Activated B cell treated with CpG ODN at 0.5 μM for 24 hours (primary cell): ENCODE measurements at regions not wholly inside any gene's neighbourhood (a gene's known extent, or its start where the extent isn't known, plus 50 kb on each side); places are given as distances from the start of the nearest gene placed in this dataset.
"Not testable (repeated sequence)": the region's sequence is repeated elsewhere in the genome, so short reads cannot be mapped to it uniquely, and the experiment has no call there.

ENCODE experiments used
- ATAC-seq: fragments of 200-7000 bp; cut with Tn5 transposase; one replicate; pipeline ENCODE4 v1.10.0; 2021; ENCODE audit warnings: low read depth, mild to moderate bottlenecking, moderate library complexity
- CTCF ChIA-PET: fragments of 350-600 bp; sonication (Branson Sonifier 250); formaldehyde crosslinking; loops from one replicate; lab custom pipeline; 2021; ENCODE audit warnings: antibody characterized with exemption; lab: Charles Lee
- POLR2A ChIA-PET: fragments of 350-600 bp; sonication (Branson Sonifier 250); formaldehyde crosslinking; loops from one replicate; lab custom pipeline; 2021; ENCODE audit warnings: antibody characterized with exemption; lab: Charles Lee
- DNase-seq: peaks from one replicate; pipeline ENCODE4 v3.0.0; 2022
- H3K27ac Mint-ChIP-seq: one replicate; pipeline ENCODE4 v1.8.0; 2020; ENCODE audit warnings: mixed read lengths
- H3K27me3 Mint-ChIP-seq: one replicate; pipeline ENCODE4 v1.8.0; 2021; ENCODE audit warnings: mixed read lengths
- H3K36me3 Mint-ChIP-seq: one replicate; pipeline ENCODE4 v1.8.0; 2021; ENCODE audit warnings: low read depth, mixed read lengths
- H3K4me1 Mint-ChIP-seq: one replicate; pipeline ENCODE4 v1.8.0; 2021; ENCODE audit warnings: mixed read lengths
- H3K4me3 Mint-ChIP-seq: one replicate; pipeline ENCODE4 v1.8.0; 2020; ENCODE audit warnings: mild to moderate bottlenecking, mixed read lengths
- H3K9me3 Mint-ChIP-seq: one replicate; pipeline ENCODE4 v1.8.0; 2020; ENCODE audit warnings: mixed read lengths
- CTCF ChIP-seq: fragments of 200-600 bp; IDR thresholded peaks from one replicate; pipeline ENCODE4 v1.8.0; 2022; ENCODE audit warnings: antibody characterized with exemption, mild to moderate bottlenecking
- intact Hi-C: fragments of 100-400 bp; cut with micrococcal nuclease; formaldehyde crosslinking; loops from one replicate; pipeline ENCODE4 v1.15.1; 2024

- Mint-ChIP-seq H3K27ac (no peak overlapping the region), H3K4me1 (no peaks in the 10 kb centered on the region), H3K4me3 (no peak overlapping the region), H3K36me3 (no peaks in the 10 kb centered on the region), H3K9me3 (peaks cover 8% of the 10 kb centered on the region), H3K27me3 (peaks cover 2% of the 10 kb centered on the region)
- ChIA-PET POLR2A (no interaction called here), CTCF (no interaction called here)
- DNase-seq (no peak), ATAC-seq (no peak)
- intact Hi-C loops = no loop called here
- TF ChIP-seq CTCF = no peak
Observed at GRCh38 chr18:79589601-79590091, 90.0 kb upstream of the CTDP1 start.

- Mint-ChIP-seq H3K4me3 (no peak overlapping the region), H3K27ac (no peak overlapping the region), H3K27me3 (peaks cover 2% of the 10 kb centered on the region), H3K36me3 (no peaks in the 10 kb centered on the region), H3K9me3 (peaks cover 8% of the 10 kb centered on the region), H3K4me1 (no peaks in the 10 kb centered on the region)
- DNase-seq (no peak), ATAC-seq (no peak)
- TF ChIP-seq CTCF = no peak
- POLR2A ChIA-PET = no interaction called here
- CTCF ChIA-PET = no interaction called here
- intact Hi-C loops = no loop called here
Observed at GRCh38 chr18:79590191-79591031, 89.2 kb upstream of the CTDP1 start.

- peaks cover 2% of the 10 kb centered on the region for H3K27me3 Mint-ChIP-seq
- H3K4me1 Mint-ChIP-seq = no peaks in the 10 kb centered on the region
- ChIA-PET POLR2A (no interaction called here), CTCF (no interaction called here)
- H3K27ac Mint-ChIP-seq = no peak overlapping the region
- H3K36me3 Mint-ChIP-seq = no peaks in the 10 kb centered on the region
- H3K4me3 Mint-ChIP-seq = no peak overlapping the region
- DNase-seq (no peak), ATAC-seq (no peak)
- intact Hi-C loops = no loop called here
- peaks cover 8% of the 10 kb centered on the region for H3K9me3 Mint-ChIP-seq
- no peak for TF ChIP-seq CTCF
Observed at GRCh38 chr18:79591032-79591308, 88.6 kb upstream of the CTDP1 start.

GRCh38 chr18:79592684-79593083 is 86.9 kb upstream of the CTDP1 start:
- H3K27me3 Mint-ChIP-seq, H3K27ac Mint-ChIP-seq, DNase-seq, intact Hi-C loops, POLR2A ChIA-PET, H3K4me1 Mint-ChIP-seq, CTCF ChIA-PET, H3K9me3 Mint-ChIP-seq, H3K4me3 Mint-ChIP-seq, ATAC-seq, H3K36me3 Mint-ChIP-seq: not testable (repeated sequence)

- Mint-ChIP-seq H3K9me3 (peaks cover 8% of the 10 kb centered on the region), H3K4me1 (no peaks in the 10 kb centered on the region), H3K36me3 (no peaks in the 10 kb centered on the region), H3K27me3 (peaks cover 2% of the 10 kb centered on the region), H3K4me3 (no peak overlapping the region), H3K27ac (no peak overlapping the region)
- POLR2A ChIA-PET = no interaction called here
- TF ChIP-seq CTCF = no peak
- DNase-seq = no peak
- ATAC-seq = no peak
- intact Hi-C loops = no loop called here
- CTCF ChIA-PET = no interaction called here
Observed at GRCh38 chr18:79595876-79596374, 83.7 kb upstream of the CTDP1 start.
